ENCODE measurements at regions not wholly inside any gene's neighbourhood (a gene's known extent, or its start where the extent isn't known, plus 50 kb on each side); places are given as distances from the start of the nearest gene placed in this dataset.

GRCh38 chr4:28369499-28369898 is 1508.9 kb downstream of the STIM2 start:
- no peak overlapping the region for H3K4me3 ChIP-seq (ENCODE audit: insufficient read length, low read depth)
- H3K4me1 ChIP-seq (ENCODE audit: insufficient read depth, insufficient read length), result no peaks in the 10 kb centered on the region
- no peak for DNase-seq (ENCODE audit: low read depth, low spot score)
- H3K9me3 ChIP-seq (ENCODE audit: insufficient read depth, low read length), result no peaks in the 10 kb centered on the region; the same call in 1 of the 2 replicates
- no peaks in the 10 kb centered on the region for H3K36me3 ChIP-seq (ENCODE audit: insufficient read depth, insufficient read length, low read length)
- H3K27me3 ChIP-seq (ENCODE audit: insufficient read depth, insufficient read length), result no peaks in the 10 kb centered on the region
- no peak overlapping the region for H3K9ac ChIP-seq (ENCODE audit: insufficient read length, low read depth)
- TF ChIP-seq YY1 (IDR thresholded peaks at IDR 0.05; ENCODE audit: insufficient read depth, insufficient read length), result no peak

DNA sequence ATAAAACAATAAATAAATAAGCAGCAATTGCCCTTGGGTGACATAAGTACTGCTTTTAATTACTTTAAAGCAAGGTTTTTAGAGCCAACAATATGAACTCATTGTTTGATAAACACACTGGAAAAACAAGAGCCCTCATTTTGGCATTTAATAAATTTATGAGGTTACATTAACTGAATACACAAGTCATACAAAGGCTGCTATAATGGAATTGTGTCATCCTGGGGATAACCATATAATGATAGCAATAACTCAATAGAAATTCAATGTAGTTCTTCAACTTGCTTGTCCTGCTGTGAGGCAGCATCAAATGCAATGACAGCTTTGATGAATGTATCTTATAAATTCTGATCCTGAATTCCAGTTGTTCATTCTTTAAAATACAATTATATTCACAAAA is 1512.5 kb downstream of the STIM2 start:
- no peaks in the 10 kb centered on the region for H3K4me1 ChIP-seq (ENCODE audit: insufficient read depth, insufficient read length)
- H3K36me3 ChIP-seq (ENCODE audit: insufficient read depth, insufficient read length, low read length), result no peaks in the 10 kb centered on the region
- H3K9me3 ChIP-seq (ENCODE audit: insufficient read depth, low read length), result no peaks in the 10 kb centered on the region; the same call in 1 of the 2 replicates
- H3K4me3 ChIP-seq (ENCODE audit: insufficient read length, low read depth), result no peak overlapping the region
- TF ChIP-seq ZNF274 (IDR thresholded peaks at IDR 0.05; ENCODE audit: low read depth, low read length), result no peak
- no peak for TF ChIP-seq YY1 (IDR thresholded peaks at IDR 0.05; ENCODE audit: insufficient read depth, insufficient read length)
- no peak for TF ChIP-seq SUZ12 (IDR thresholded peaks at IDR 0.05; ENCODE audit: extremely low read depth, insufficient read depth, insufficient read length)
- H3K9ac ChIP-seq (ENCODE audit: insufficient read length, low read depth), result no peak overlapping the region
- DNase-seq (ENCODE audit: low read depth, low spot score), result no peak
- H3K27me3 ChIP-seq (ENCODE audit: insufficient read depth, insufficient read length), result no peaks in the 10 kb centered on the region

DNA sequence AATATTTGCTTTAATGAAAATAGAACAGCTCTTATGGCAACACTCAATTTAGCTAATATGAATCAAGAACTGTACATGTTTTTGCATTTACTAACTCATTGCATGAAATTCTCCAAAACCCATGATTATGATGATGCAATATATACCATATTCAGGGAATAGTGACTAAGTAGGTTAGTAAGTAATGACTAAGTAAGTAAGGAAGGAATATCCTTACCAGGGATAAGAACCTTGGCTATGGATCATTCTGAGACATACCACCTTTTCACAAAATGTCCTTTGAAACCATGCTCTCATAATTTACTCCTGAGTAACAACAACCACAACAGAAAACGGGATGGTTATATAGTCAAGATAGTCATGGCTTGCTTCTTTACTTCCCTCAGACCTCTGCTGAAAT is 1513.0 kb downstream of the STIM2 start:
- no peak overlapping the region for H3K4me3 ChIP-seq (ENCODE audit: insufficient read length, low read depth)
- no peaks in the 10 kb centered on the region for H3K4me1 ChIP-seq (ENCODE audit: insufficient read depth, insufficient read length)
- H3K9ac ChIP-seq (ENCODE audit: insufficient read length, low read depth), result no peak overlapping the region
- H3K27me3 ChIP-seq (ENCODE audit: insufficient read depth, insufficient read length), result no peaks in the 10 kb centered on the region
- DNase-seq (ENCODE audit: low read depth, low spot score), result no peak
- H3K9me3 ChIP-seq (ENCODE audit: insufficient read depth, low read length), result no peaks in the 10 kb centered on the region; the same call in 1 of the 2 replicates
- no peaks in the 10 kb centered on the region for H3K36me3 ChIP-seq (ENCODE audit: insufficient read depth, insufficient read length, low read length)
- TF ChIP-seq YY1 (IDR thresholded peaks at IDR 0.05; ENCODE audit: insufficient read depth, insufficient read length) (no peak), SUZ12 (IDR thresholded peaks at IDR 0.05; ENCODE audit: extremely low read depth, insufficient read depth, insufficient read length) (no peak), ZNF274 (IDR thresholded peaks at IDR 0.05; ENCODE audit: low read depth, low read length) (no peak)

- Histone ChIP-seq H3K9ac (ENCODE audit: insufficient read length, low read depth) (no peak overlapping the region), H3K36me3 (ENCODE audit: insufficient read depth, insufficient read length, low read length) (no peaks in the 10 kb centered on the region), H3K4me1 (ENCODE audit: insufficient read depth, insufficient read length) (no peaks in the 10 kb centered on the region), H3K4me3 (ENCODE audit: insufficient read length, low read depth) (no peak overlapping the region), H3K9me3 (ENCODE audit: insufficient read depth, low read length) (no peaks in the 10 kb centered on the region), H3K27me3 (ENCODE audit: insufficient read depth, insufficient read length) (no peaks in the 10 kb centered on the region)
- no peak for TF ChIP-seq SUZ12 (IDR thresholded peaks at IDR 0.05; ENCODE audit: extremely low read depth, insufficient read depth, insufficient read length)
- TF ChIP-seq YY1 (IDR thresholded peaks at IDR 0.05; ENCODE audit: insufficient read depth, insufficient read length), result no peak
- TF ChIP-seq ZNF274 (IDR thresholded peaks at IDR 0.05; ENCODE audit: low read depth, low read length), result no peak
- no peak for DNase-seq (ENCODE audit: low read depth, low spot score)
Measured at GRCh38 chr4:28378109-28378830, 1517.6 kb downstream of the STIM2 start.

DNA sequence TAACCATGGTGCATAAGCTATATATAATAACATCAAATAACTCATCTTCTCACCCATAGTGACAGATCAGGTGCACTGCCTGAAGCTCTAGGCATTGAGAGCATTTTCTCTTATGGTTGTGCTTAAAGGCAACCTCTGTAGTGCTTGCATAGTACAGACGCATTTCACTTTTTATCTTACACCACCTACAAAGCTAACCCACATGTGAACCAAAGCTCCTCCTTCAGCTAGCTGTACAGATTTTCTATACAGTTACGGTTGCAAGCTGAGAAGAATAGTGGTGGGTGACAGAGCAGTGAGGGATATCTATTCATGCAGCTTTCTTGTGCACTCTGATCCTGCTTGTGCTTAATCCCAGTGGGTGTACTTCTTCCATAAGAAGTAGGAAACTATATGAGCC is 1525.2 kb downstream of the STIM2 start:
- Histone ChIP-seq H3K9me3 (ENCODE audit: insufficient read depth, low read length) (no peaks in the 10 kb centered on the region), H3K9ac (ENCODE audit: insufficient read length, low read depth) (no peak overlapping the region), H3K4me1 (ENCODE audit: insufficient read depth, insufficient read length) (no peaks in the 10 kb centered on the region), H3K27me3 (ENCODE audit: insufficient read depth, insufficient read length) (no peaks in the 10 kb centered on the region), H3K4me3 (ENCODE audit: insufficient read length, low read depth) (no peak overlapping the region), H3K36me3 (ENCODE audit: insufficient read depth, insufficient read length, low read length) (no peaks in the 10 kb centered on the region)
- no peak for DNase-seq (ENCODE audit: low read depth, low spot score)
- TF ChIP-seq YY1 (IDR thresholded peaks at IDR 0.05; ENCODE audit: insufficient read depth, insufficient read length) (no peak), ZNF274 (IDR thresholded peaks at IDR 0.05; ENCODE audit: low read depth, low read length) (no peak), SUZ12 (IDR thresholded peaks at IDR 0.05; ENCODE audit: extremely low read depth, insufficient read depth, insufficient read length) (no peak)

- Histone ChIP-seq H3K27me3 (ENCODE audit: insufficient read depth, insufficient read length) (no peaks in the 10 kb centered on the region), H3K4me1 (ENCODE audit: insufficient read depth, insufficient read length) (no peaks in the 10 kb centered on the region), H3K9me3 (ENCODE audit: insufficient read depth, low read length) (no peaks in the 10 kb centered on the region), H3K4me3 (ENCODE audit: insufficient read length, low read depth) (no peak overlapping the region), H3K36me3 (ENCODE audit: insufficient read depth, insufficient read length, low read length) (no peaks in the 10 kb centered on the region), H3K9ac (ENCODE audit: insufficient read length, low read depth) (no peak overlapping the region)
- DNase-seq (ENCODE audit: low read depth, low spot score), result no peak
- TF ChIP-seq SUZ12 (IDR thresholded peaks at IDR 0.05; ENCODE audit: extremely low read depth, insufficient read depth, insufficient read length) (no peak), ZNF274 (IDR thresholded peaks at IDR 0.05; ENCODE audit: low read depth, low read length) (no peak), YY1 (IDR thresholded peaks at IDR 0.05; ENCODE audit: insufficient read depth, insufficient read length) (no peak)
Measured at GRCh38 chr4:28386776-28387175, 1526.1 kb downstream of the STIM2 start.

DNA sequence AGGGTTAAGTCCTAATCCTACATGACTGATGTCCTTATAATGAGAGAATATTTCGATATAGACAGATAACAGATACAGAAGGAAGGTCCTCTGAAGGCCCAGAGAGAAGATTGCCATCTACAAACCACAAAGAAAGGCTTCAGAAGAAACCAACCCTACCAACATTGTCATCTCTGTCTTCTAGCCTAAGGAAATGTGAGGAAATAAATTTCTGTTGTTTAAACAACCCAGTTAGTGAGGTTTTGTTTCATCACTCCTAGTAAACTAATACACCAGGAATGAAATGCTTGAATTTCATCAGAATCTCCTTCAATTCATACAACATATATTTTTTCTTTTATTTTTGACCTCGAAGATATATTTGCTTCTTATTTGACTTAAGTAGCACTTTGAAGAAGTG is 1527.8 kb downstream of the STIM2 start:
- TF ChIP-seq SUZ12 (IDR thresholded peaks at IDR 0.05; ENCODE audit: extremely low read depth, insufficient read depth, insufficient read length), result no peak
- no peak for TF ChIP-seq YY1 (IDR thresholded peaks at IDR 0.05; ENCODE audit: insufficient read depth, insufficient read length)
- no peak for TF ChIP-seq ZNF274 (IDR thresholded peaks at IDR 0.05; ENCODE audit: low read depth, low read length)
- Histone ChIP-seq H3K4me1 (ENCODE audit: insufficient read depth, insufficient read length) (no peaks in the 10 kb centered on the region), H3K36me3 (ENCODE audit: insufficient read depth, insufficient read length, low read length) (no peaks in the 10 kb centered on the region), H3K27me3 (ENCODE audit: insufficient read depth, insufficient read length) (no peaks in the 10 kb centered on the region), H3K9ac (ENCODE audit: insufficient read length, low read depth) (no peak overlapping the region), H3K9me3 (ENCODE audit: insufficient read depth, low read length) (no peaks in the 10 kb centered on the region), H3K4me3 (ENCODE audit: insufficient read length, low read depth) (no peak overlapping the region)
- no peak for DNase-seq (ENCODE audit: low read depth, low spot score)

Measured in NT2/D1 (cell line).